ENCODE measurements at regions not wholly inside any gene's neighbourhood (a gene's known extent, or its start where the extent isn't known, plus 50 kb on each side); places are given as distances from the start of the nearest gene placed in this dataset.

- no peaks in the 10 kb centered on the region for H3K9me3 ChIP-seq (ENCODE audit: control insufficient read depth in 4 of 4, insufficient read depth in 3 of 4, low read length in 3 of 4)
- no peak overlapping the region for H3K9ac ChIP-seq (ENCODE audit: insufficient read depth in 1 of 2, low read length in 2 of 2)
Measured at GRCh38 chr18:28332071-28332470, 155.1 kb upstream of the CDH2 start.

GRCh38 chr18:28331551-28331950 lies 154.6 kb upstream of the CDH2 start:
- no peak for ATAC-seq (ENCODE audit: insufficient read depth, low FRiP score)
- no peak for TF ChIP-seq CTCF (IDR thresholded peaks at IDR 0.05; ENCODE audit: control extremely low read depth, extremely low read depth)
- Histone ChIP-seq H3K36me3 (ENCODE audit: control insufficient read depth in 4 of 4, insufficient read depth in 4 of 4, low read length in 4 of 4) (no peaks in the 10 kb centered on the region), H3K9ac (ENCODE audit: insufficient read depth in 1 of 2, low read length in 2 of 2) (no peak overlapping the region), H3K4me3 (no peak overlapping the region), H3K27ac (ENCODE audit: low read depth in 1 of 2, low read length in 1 of 2) (no peak overlapping the region), H3K27me3 (ENCODE audit: control insufficient read depth in 3 of 3, insufficient read depth in 3 of 3, low read length in 2 of 3) (no peaks in the 10 kb centered on the region), H3K9me3 (ENCODE audit: control insufficient read depth in 4 of 4, insufficient read depth in 3 of 4, low read length in 3 of 4) (no peaks in the 10 kb centered on the region), H3K4me1 (ENCODE audit: control insufficient read depth in 5 of 5, insufficient read depth in 5 of 5, low read length in 5 of 5) (no peaks in the 10 kb centered on the region)
- 79 to 80% methylated on average over 4 of the region's 4 CpGs for WGBS, 2 donors
- DNase-seq, result no peak

More at GRCh38 chr18:28332071-28332470, 155.1 kb upstream of the CDH2 start:
- no peaks in the 10 kb centered on the region for H3K27me3 ChIP-seq (ENCODE audit: control insufficient read depth in 3 of 3, insufficient read depth in 3 of 3, low read length in 2 of 3)
- no peaks in the 10 kb centered on the region for H3K36me3 ChIP-seq (ENCODE audit: control insufficient read depth in 4 of 4, insufficient read depth in 4 of 4, low read length in 4 of 4)
- no peak overlapping the region for H3K27ac ChIP-seq (ENCODE audit: low read depth in 1 of 2, low read length in 1 of 2)
- 40 to 61% methylated on average over 3 of the region's 3 CpGs for WGBS, 2 donors
- no peak for TF ChIP-seq CTCF (IDR thresholded peaks at IDR 0.05; ENCODE audit: control extremely low read depth, extremely low read depth)
- ATAC-seq (ENCODE audit: insufficient read depth, low FRiP score) (no peak), DNase-seq (no peak)
- no peaks in the 10 kb centered on the region for H3K4me1 ChIP-seq (ENCODE audit: control insufficient read depth in 5 of 5, insufficient read depth in 5 of 5, low read length in 5 of 5)
- no peak overlapping the region for H3K4me3 ChIP-seq

GRCh38 chr18:28313602-28314001 lies 136.7 kb upstream of the CDH2 start:
- Histone ChIP-seq H3K27ac (ENCODE audit: low read depth in 1 of 2, low read length in 1 of 2) (no peak overlapping the region), H3K9ac (ENCODE audit: insufficient read depth in 1 of 2, low read length in 2 of 2) (no peak overlapping the region), H3K4me3 (no peak overlapping the region), H3K9me3 (ENCODE audit: control insufficient read depth in 4 of 4, insufficient read depth in 3 of 4, low read length in 3 of 4) (no peaks in the 10 kb centered on the region), H3K36me3 (ENCODE audit: control insufficient read depth in 4 of 4, insufficient read depth in 4 of 4, low read length in 4 of 4) (no peaks in the 10 kb centered on the region), H3K27me3 (ENCODE audit: control insufficient read depth in 3 of 3, insufficient read depth in 3 of 3, low read length in 2 of 3) (no peaks in the 10 kb centered on the region), H3K4me1 (ENCODE audit: control insufficient read depth in 5 of 5, insufficient read depth in 5 of 5, low read length in 5 of 5) (no peaks in the 10 kb centered on the region)
- WGBS, 2 donors, result 65 to 69% methylated on average over 3 of the region's 3 CpGs
- no peak for TF ChIP-seq CTCF (IDR thresholded peaks at IDR 0.05; ENCODE audit: control extremely low read depth, extremely low read depth)
- ATAC-seq (ENCODE audit: insufficient read depth, low FRiP score), result no peak
- no peak for DNase-seq

- Histone ChIP-seq H3K9ac (ENCODE audit: insufficient read depth in 1 of 2, low read length in 2 of 2) (no peak overlapping the region), H3K27me3 (ENCODE audit: control insufficient read depth in 3 of 3, insufficient read depth in 3 of 3, low read length in 2 of 3) (no peaks in the 10 kb centered on the region), H3K9me3 (ENCODE audit: control insufficient read depth in 4 of 4, insufficient read depth in 3 of 4, low read length in 3 of 4) (no peaks in the 10 kb centered on the region), H3K4me3 (no peak overlapping the region), H3K27ac (ENCODE audit: low read depth in 1 of 2, low read length in 1 of 2) (no peak overlapping the region), H3K4me1 (ENCODE audit: control insufficient read depth in 5 of 5, insufficient read depth in 5 of 5, low read length in 5 of 5) (no peaks in the 10 kb centered on the region), H3K36me3 (ENCODE audit: control insufficient read depth in 4 of 4, insufficient read depth in 4 of 4, low read length in 4 of 4) (no peaks in the 10 kb centered on the region)
- TF ChIP-seq CTCF (IDR thresholded peaks at IDR 0.05; ENCODE audit: control extremely low read depth, extremely low read depth), result no peak
- 82% methylated on average over 5 of the region's 5 CpGs for WGBS, 2 donors
- DNase-seq (no peak), ATAC-seq (ENCODE audit: insufficient read depth, low FRiP score) (no peak)
Measured at GRCh38 chr18:28288784-28289183, 111.9 kb upstream of the CDH2 start.

Data from lung (tissue), 11 donors.